Panc1 (cell line): ENCODE measurements at regions not wholly inside any gene's neighbourhood (a gene's known extent, or its start where the extent isn't known, plus 50 kb on each side); places are given as distances from the start of the nearest gene placed in this dataset.

Source experiments
- SIN3A ChIP-seq: IDR thresholded peaks from 2 replicates; pipeline ENCODE4 v1.6.1; 2012; ENCODE audit warnings: low read depth, mild to moderate bottlenecking, low read length, moderate library complexity, borderline replicate concordance; ENCODE audit not compliant: insufficient read depth
- TF ChIP-seq, protein P1 (sequence below): fragments of 450-650 bp; IDR thresholded peaks from 2 replicates; pipeline ENCODE4 v1.5.1; 2017; ENCODE audit warnings: mild to moderate bottlenecking
- TF ChIP-seq, protein P2 (sequence below), 2 experiments: IDR thresholded peaks; 2 replicates each; pipeline ENCODE4 v1.6.1; 2011 to 2012; ENCODE audit warnings: low read depth in 2 of 2, control low read depth in 1 of 2, low read length in 1 of 2, mild to moderate bottlenecking in 1 of 2, moderate library complexity in 1 of 2; ENCODE audit not compliant: insufficient read depth in 1 of 2

DNA sequence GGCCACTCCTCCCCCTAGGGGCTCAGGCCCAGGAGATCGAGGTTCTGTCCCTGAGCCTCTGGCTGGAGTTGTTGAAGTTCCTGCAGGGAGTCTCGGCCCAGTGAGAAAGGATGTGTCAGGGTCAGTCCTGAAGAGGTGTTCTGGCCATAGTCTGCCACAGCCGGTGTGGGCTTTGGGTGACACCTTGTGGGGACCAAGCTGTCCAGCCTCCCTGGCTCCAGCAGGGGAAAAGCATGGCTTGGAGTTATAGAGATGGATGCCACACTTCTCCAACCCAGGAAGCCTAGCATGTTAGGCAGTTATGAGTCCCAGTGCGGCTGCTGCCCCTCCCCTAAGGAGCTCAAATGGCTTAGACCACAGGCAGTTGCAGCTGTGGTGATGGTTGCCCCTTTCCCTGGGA, 945.6 kb upstream of the GBE1 start:
- TF ChIP-seq, protein P1, sequence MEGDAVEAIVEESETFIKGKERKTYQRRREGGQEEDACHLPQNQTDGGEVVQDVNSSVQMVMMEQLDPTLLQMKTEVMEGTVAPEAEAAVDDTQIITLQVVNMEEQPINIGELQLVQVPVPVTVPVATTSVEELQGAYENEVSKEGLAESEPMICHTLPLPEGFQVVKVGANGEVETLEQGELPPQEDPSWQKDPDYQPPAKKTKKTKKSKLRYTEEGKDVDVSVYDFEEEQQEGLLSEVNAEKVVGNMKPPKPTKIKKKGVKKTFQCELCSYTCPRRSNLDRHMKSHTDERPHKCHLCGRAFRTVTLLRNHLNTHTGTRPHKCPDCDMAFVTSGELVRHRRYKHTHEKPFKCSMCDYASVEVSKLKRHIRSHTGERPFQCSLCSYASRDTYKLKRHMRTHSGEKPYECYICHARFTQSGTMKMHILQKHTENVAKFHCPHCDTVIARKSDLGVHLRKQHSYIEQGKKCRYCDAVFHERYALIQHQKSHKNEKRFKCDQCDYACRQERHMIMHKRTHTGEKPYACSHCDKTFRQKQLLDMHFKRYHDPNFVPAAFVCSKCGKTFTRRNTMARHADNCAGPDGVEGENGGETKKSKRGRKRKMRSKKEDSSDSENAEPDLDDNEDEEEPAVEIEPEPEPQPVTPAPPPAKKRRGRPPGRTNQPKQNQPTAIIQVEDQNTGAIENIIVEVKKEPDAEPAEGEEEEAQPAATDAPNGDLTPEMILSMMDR, result no peak
- TF ChIP-seq, protein P2, sequence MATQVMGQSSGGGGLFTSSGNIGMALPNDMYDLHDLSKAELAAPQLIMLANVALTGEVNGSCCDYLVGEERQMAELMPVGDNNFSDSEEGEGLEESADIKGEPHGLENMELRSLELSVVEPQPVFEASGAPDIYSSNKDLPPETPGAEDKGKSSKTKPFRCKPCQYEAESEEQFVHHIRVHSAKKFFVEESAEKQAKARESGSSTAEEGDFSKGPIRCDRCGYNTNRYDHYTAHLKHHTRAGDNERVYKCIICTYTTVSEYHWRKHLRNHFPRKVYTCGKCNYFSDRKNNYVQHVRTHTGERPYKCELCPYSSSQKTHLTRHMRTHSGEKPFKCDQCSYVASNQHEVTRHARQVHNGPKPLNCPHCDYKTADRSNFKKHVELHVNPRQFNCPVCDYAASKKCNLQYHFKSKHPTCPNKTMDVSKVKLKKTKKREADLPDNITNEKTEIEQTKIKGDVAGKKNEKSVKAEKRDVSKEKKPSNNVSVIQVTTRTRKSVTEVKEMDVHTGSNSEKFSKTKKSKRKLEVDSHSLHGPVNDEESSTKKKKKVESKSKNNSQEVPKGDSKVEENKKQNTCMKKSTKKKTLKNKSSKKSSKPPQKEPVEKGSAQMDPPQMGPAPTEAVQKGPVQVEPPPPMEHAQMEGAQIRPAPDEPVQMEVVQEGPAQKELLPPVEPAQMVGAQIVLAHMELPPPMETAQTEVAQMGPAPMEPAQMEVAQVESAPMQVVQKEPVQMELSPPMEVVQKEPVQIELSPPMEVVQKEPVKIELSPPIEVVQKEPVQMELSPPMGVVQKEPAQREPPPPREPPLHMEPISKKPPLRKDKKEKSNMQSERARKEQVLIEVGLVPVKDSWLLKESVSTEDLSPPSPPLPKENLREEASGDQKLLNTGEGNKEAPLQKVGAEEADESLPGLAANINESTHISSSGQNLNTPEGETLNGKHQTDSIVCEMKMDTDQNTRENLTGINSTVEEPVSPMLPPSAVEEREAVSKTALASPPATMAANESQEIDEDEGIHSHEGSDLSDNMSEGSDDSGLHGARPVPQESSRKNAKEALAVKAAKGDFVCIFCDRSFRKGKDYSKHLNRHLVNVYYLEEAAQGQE (IDR thresholded peaks at IDR 0.05; ENCODE audit: insufficient read depth in 1 of 2, low read depth in 2 of 2, low read length in 1 of 2), result no peak
- TF ChIP-seq SIN3A, result no peak
